ENCODE measurements at regions not wholly inside any gene's neighbourhood (a gene's known extent, or its start where the extent isn't known, plus 50 kb on each side); places are given as distances from the start of the nearest gene placed in this dataset.

DNA sequence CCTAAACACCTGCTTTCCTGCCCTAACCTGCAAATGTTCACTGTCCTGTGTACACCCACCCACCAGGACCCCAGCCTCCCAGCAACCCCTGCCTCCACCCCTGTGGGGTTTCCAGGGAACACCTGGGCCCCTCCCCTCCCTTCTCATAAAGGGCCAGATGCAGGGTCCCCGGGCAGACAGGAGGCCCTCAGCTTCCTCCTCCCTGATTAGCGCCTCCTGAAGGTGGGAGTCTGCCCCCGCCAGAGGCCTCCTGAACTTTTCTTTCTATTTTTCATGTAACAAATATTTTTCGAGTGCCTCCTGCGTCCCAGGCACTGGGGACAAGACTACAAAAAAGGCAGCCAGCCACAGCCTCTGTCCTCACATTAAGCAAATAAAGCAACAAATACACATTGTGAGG lies 135.4 kb upstream of the LINGO1 start:
- TF ChIP-seq PHF8 (CRISPR knock-in tag; IDR thresholded peaks at IDR 0.05) (no peak), POLR2G (IDR thresholded peaks at IDR 0.05; ENCODE audit: low read depth, low read length) (no peak), NCOA2 (CRISPR knock-in tag; IDR thresholded peaks at IDR 0.05) (no peak), BRD4 (CRISPR knock-in tag; IDR thresholded peaks at IDR 0.05) (no peak), FOXK1 (CRISPR knock-in tag; IDR thresholded peaks at IDR 0.05; ENCODE audit: borderline replicate concordance, low read depth) (no peak), JUN (CRISPR knock-in tag; IDR thresholded peaks at IDR 0.05) (no peak)
